ENCODE measurements at regions not wholly inside any gene's neighbourhood (a gene's known extent, or its start where the extent isn't known, plus 50 kb on each side); places are given as distances from the start of the nearest gene placed in this dataset.

DNA sequence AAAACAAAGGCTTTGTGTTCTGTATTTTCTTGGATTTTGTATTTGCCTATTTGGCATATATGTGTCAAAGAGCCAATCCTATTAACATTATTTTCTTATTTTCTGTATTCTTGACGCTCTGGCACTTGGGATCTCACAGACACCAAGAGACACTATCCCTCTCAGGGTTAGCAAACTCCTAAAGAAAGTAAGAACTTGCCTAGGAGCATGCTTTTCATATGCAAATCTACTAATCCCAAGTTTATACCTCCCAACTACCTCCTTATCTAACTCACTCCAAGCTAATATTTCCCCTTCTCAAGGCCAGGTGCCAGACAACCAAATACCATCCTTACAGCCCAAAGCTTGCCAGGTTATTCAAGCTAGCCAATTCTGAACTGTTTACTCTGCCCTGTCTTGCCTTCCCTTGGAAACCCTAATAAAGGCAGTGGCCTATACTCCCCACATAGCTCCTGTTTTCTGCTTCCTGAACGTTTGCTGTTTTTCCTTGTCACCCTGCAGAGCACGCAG lies 455.4 kb upstream of the ANO3 start:
- H3K4me1 ChIP-seq (ENCODE audit: insufficient read depth, low read length, poor library complexity, severe bottlenecking): no peaks in the 10 kb centered on the region

GRCh38 chr11:25886036-25886435 lies 445.9 kb upstream of the ANO3 start:
- H3K36me3 ChIP-seq (ENCODE audit: insufficient read depth, low read length): no peaks in the 10 kb centered on the region
- BruUV-seq (replicated peaks): no TSS peak
- no peak for DNase-seq (ENCODE audit: low spot score)
- ChIA-PET POLR2A (no interaction called here), CTCF (ENCODE audit: unreplicated experiment) (no interaction called here)
- H3K4me1 ChIP-seq (ENCODE audit: insufficient read depth, low read length, poor library complexity, severe bottlenecking): no peaks in the 10 kb centered on the region
- H3K9me2 ChIP-seq (ENCODE audit: insufficient read depth, low read length): no peaks in the 10 kb centered on the region
- no peaks in the 10 kb centered on the region for H3K9me3 ChIP-seq (ENCODE audit: low read length)
- H3K79me2 ChIP-seq (ENCODE audit: insufficient read depth, low read depth, low read length): no peaks in the 10 kb centered on the region
- H3K4me2 ChIP-seq (ENCODE audit: low read length): no peak overlapping the region
- H3K4me3 ChIP-seq (ENCODE audit: low read depth, low read length, poor library complexity, severe bottlenecking): no peak overlapping the region
- H4K20me1 ChIP-seq (ENCODE audit: insufficient read depth, low read length): no peaks in the 10 kb centered on the region
- intact Hi-C loops (cut with micrococcal nuclease; ENCODE audit: unreplicated experiment): no loop called here
- no peak for TF ChIP-seq CTCF (conservative IDR thresholded peaks at IDR 0.05; ENCODE audit: low read length)
- no peak for TF ChIP-seq EZH2phosphoT487 (IDR thresholded peaks at IDR 0.05; ENCODE audit: borderline replicate concordance, low read depth, low read length)
- no peak overlapping the region for H3K27ac ChIP-seq (ENCODE audit: low read depth, low read length, poor library complexity, severe bottlenecking)
- no peak overlapping the region for H2AFZ ChIP-seq (ENCODE audit: low read length)

More for the DNA sequence above, 455.4 kb upstream of the ANO3 start:
- Histone ChIP-seq H3K4me2 (ENCODE audit: low read length) (no peak overlapping the region), H3K27ac (ENCODE audit: low read depth, low read length, poor library complexity, severe bottlenecking) (no peak overlapping the region), H3K9me2 (ENCODE audit: insufficient read depth, low read length) (no peaks in the 10 kb centered on the region), H3K36me3 (ENCODE audit: insufficient read depth, low read length) (no peaks in the 10 kb centered on the region), H3K9me3 (ENCODE audit: low read length) (no peaks in the 10 kb centered on the region), H4K20me1 (ENCODE audit: insufficient read depth, low read length) (no peaks in the 10 kb centered on the region), H2AFZ (ENCODE audit: low read length) (no peak overlapping the region), H3K4me3 (ENCODE audit: low read depth, low read length, poor library complexity, severe bottlenecking) (no peak overlapping the region), H3K79me2 (ENCODE audit: insufficient read depth, low read depth, low read length) (no peaks in the 10 kb centered on the region)
- TF ChIP-seq EZH2phosphoT487 (IDR thresholded peaks at IDR 0.05; ENCODE audit: borderline replicate concordance, low read depth, low read length) (no peak), CTCF (conservative IDR thresholded peaks at IDR 0.05; ENCODE audit: low read length) (no peak)
- no peak for DNase-seq (ENCODE audit: low spot score)
- no TSS peak for BruUV-seq (replicated peaks)
- intact Hi-C loops (cut with micrococcal nuclease; ENCODE audit: unreplicated experiment): no loop called here
- ChIA-PET POLR2A (no interaction called here), CTCF (ENCODE audit: unreplicated experiment) (no interaction called here)

DNA sequence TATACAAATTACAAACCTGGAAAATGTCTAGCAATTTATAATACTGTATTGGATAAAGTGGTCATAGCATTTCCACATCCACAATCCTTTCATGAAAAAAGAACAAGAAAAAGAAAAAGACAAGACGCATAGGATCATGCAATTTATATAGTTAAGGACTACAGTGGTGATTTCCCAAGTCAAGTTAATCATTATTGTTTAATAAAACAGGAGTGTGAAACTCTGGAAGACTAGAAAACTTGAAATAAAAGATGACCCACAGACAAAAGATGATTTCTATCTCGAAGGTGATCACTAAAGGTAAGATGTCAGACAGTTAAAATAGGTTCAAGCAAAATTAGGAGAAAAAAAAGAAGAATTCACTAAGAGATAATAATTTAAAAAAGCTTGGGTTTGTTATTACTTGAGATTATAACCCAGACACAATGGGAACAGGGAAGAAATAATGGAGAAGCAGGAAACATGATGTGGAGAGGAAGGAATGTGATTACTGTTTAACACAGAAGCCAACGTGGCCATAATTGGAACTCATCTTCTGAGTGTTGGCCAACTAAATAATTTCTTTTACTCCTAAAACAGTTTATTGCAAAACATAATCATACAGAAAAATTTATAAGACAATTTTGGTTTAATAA lies 441.2 kb upstream of the ANO3 start:
- ChIA-PET POLR2A (interaction anchor here (0.6 kb wide), 1 partner anchor 92 kb away, joined by 3 read pairs; no protein-coding TSS in a partner anchor), CTCF (ENCODE audit: unreplicated experiment) (no interaction called here)
- TF ChIP-seq EZH2phosphoT487 (IDR thresholded peaks at IDR 0.05; ENCODE audit: borderline replicate concordance, low read depth, low read length) (no peak), CTCF (conservative IDR thresholded peaks at IDR 0.05; ENCODE audit: low read length) (no peak)
- no peak for DNase-seq (ENCODE audit: low spot score)
- no peaks in the 10 kb centered on the region for H3K4me1 ChIP-seq (ENCODE audit: insufficient read depth, low read length, poor library complexity, severe bottlenecking)
- no peaks in the 10 kb centered on the region for H3K9me3 ChIP-seq (ENCODE audit: low read length)
- no TSS peak for BruUV-seq (replicated peaks)
- H3K79me2 ChIP-seq (ENCODE audit: insufficient read depth, low read depth, low read length): no peaks in the 10 kb centered on the region
- no peak overlapping the region for H3K4me3 ChIP-seq (ENCODE audit: low read depth, low read length, poor library complexity, severe bottlenecking)
- H3K4me2 ChIP-seq (ENCODE audit: low read length): no peak overlapping the region
- no peaks in the 10 kb centered on the region for H3K36me3 ChIP-seq (ENCODE audit: insufficient read depth, low read length)
- H4K20me1 ChIP-seq (ENCODE audit: insufficient read depth, low read length): no peaks in the 10 kb centered on the region
- H3K27ac ChIP-seq (ENCODE audit: low read depth, low read length, poor library complexity, severe bottlenecking): no peak overlapping the region
- intact Hi-C loops (cut with micrococcal nuclease; ENCODE audit: unreplicated experiment): no loop called here
- H2AFZ ChIP-seq (ENCODE audit: low read length): no peak overlapping the region
- no peaks in the 10 kb centered on the region for H3K9me2 ChIP-seq (ENCODE audit: insufficient read depth, low read length)
